GM21360 (cell line): ENCODE measurements at regions not wholly inside any gene's neighbourhood (a gene's known extent, or its start where the extent isn't known, plus 50 kb on each side); places are given as distances from the start of the nearest gene placed in this dataset.
"Not testable (repeated sequence)": the region's sequence is repeated elsewhere in the genome, so short reads cannot be mapped to it uniquely, and the experiment has no call there.

Experiments
- ATAC-seq: cut with Tn5 transposase; IDR thresholded peaks from one replicate; pipeline ENCODE4 v1.9.1; 2021; ENCODE audit warnings: mild to moderate bottlenecking, moderate library complexity; ENCODE audit not compliant: unreplicated experiment

DNA sequence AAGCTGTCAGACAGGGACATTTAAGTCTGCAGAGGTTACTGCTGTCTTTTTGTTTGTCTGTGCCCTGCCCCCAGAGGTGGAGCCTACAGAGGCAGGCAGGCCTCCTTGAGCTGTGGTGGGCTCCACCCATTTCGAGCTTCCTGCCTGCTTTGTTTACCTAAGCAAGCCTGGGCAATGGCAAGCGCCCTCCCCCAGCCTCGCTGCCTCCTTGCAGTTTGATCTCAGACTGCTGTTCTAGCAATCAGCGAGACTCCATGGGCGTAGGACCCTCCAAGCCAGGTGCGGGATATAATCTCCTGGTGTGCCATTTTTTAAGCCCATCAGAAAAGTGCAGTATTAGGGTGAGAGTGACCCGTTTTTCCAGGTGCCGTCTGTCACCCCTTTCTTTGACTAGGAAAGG is 53.6 kb upstream of the EDA2R start:
- ATAC-seq = not testable (repeated sequence)
